IPS-15b (cell line): ENCODE measurements at regions not wholly inside any gene's neighbourhood (a gene's known extent, or its start where the extent isn't known, plus 50 kb on each side); places are given as distances from the start of the nearest gene placed in this dataset.

Source experiments
- H3K27me3 ChIP-seq: one replicate; pipeline ENCODE4 v1.6.1; 2013; ENCODE audit warnings: low read length; ENCODE audit not compliant: control insufficient read depth, insufficient read depth
- H3K36me3 ChIP-seq: one replicate; pipeline ENCODE4 v1.6.1; 2013; ENCODE audit warnings: low read length; ENCODE audit not compliant: control insufficient read depth, insufficient read depth
- H3K4me1 ChIP-seq: one replicate; pipeline ENCODE4 v1.6.1; 2013; ENCODE audit warnings: mild to moderate bottlenecking, low read length; ENCODE audit not compliant: control insufficient read depth, insufficient read depth
- H3K4me3 ChIP-seq: one replicate; pipeline ENCODE4 v1.5.1; 2013; ENCODE audit warnings: low read depth, low read length
- H3K9ac ChIP-seq: one replicate; pipeline ENCODE4 v1.6.1; 2013; ENCODE audit warnings: low read depth, mild to moderate bottlenecking, low read length
- H3K9me3 ChIP-seq: one replicate; pipeline ENCODE4 v1.6.1; 2013; ENCODE audit warnings: mild to moderate bottlenecking, low read length; ENCODE audit not compliant: control insufficient read depth, insufficient read depth

DNA sequence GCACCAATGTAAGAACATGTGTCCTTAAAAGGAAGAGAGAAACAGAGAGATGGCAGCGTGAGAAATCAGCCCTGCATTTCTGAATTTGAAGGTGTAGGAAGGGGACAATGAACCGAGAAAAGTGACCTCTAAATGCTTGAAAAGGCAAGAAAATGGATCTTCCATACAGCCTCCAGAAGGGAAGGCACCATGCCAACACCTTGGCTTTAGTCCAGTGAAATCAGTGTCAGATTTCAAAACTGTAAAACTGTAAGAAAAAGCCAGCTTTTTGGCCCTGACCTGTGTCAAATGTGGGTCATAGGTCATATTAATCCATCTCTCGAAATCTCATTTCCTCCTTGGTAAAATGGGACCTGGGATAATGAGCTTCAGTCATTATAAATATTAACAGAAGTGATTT lies 762.3 kb downstream of the DCDC2C start:
- Histone ChIP-seq H3K9ac (no peak overlapping the region), H3K36me3 (no peaks in the 10 kb centered on the region), H3K9me3 (no peaks in the 10 kb centered on the region), H3K27me3 (no peaks in the 10 kb centered on the region), H3K4me3 (no peak overlapping the region), H3K4me1 (no peaks in the 10 kb centered on the region)

- no peaks in the 10 kb centered on the region for H3K9me3 ChIP-seq
- no peak overlapping the region for H3K4me3 ChIP-seq
- no peaks in the 10 kb centered on the region for H3K4me1 ChIP-seq
- no peak overlapping the region for H3K9ac ChIP-seq
- H3K36me3 ChIP-seq: no peaks in the 10 kb centered on the region
- no peaks in the 10 kb centered on the region for H3K27me3 ChIP-seq
Observed at GRCh38 chr2:4475618-4476017, 772.2 kb downstream of the DCDC2C start.

GRCh38 chr2:4483050-4483449 lies 779.7 kb downstream of the DCDC2C start:
- Histone ChIP-seq H3K9me3 (peaks cover 7% of the 10 kb centered on the region), H3K4me1 (no peaks in the 10 kb centered on the region), H3K36me3 (no peaks in the 10 kb centered on the region), H3K4me3 (no peak overlapping the region), H3K27me3 (no peaks in the 10 kb centered on the region), H3K9ac (no peak overlapping the region)

GRCh38 chr2:4486971-4487370 lies 783.6 kb downstream of the DCDC2C start:
- no peaks in the 10 kb centered on the region for H3K4me1 ChIP-seq
- H3K9me3 ChIP-seq: peaks cover 7% of the 10 kb centered on the region
- H3K4me3 ChIP-seq: no peak overlapping the region
- no peaks in the 10 kb centered on the region for H3K36me3 ChIP-seq
- H3K9ac ChIP-seq: no peak overlapping the region
- no peaks in the 10 kb centered on the region for H3K27me3 ChIP-seq

DNA sequence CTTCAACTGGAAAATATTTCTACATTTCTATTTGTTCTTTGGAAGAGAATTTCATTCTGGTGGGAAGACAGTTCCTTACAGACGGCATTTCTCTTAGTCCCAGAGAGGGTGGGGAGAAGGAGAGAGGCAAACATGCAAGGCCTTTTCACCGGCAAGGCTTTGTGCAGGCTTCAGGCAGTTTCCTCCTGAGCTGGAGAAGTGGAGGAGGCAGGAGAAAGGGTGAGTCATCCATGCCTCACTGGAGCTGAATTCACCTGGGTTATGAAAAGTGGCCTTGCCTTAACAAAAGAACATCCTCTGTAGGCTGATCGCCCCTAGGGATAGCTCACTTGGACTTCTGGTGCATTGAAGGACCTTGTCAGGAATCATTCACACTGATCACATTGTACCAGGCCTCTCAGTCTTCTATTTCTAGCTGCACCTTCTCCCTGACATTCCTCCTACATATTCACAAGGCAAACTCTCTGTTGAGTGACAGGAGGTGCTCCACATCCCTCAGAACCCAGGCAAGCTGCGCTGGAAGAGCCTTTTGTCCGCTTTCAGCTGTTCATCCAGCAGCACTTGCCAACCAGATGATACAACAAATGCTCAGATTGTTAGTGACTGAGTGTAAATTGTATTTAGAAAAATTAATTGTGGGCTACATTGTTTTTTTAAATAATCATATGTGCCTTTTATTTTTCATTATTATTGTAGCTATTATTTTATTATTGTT lies 796.1 kb downstream of the DCDC2C start:
- no peak overlapping the region for H3K4me3 ChIP-seq
- H3K4me1 ChIP-seq: no peaks in the 10 kb centered on the region
- H3K9me3 ChIP-seq: no peaks in the 10 kb centered on the region
- no peaks in the 10 kb centered on the region for H3K27me3 ChIP-seq
- no peaks in the 10 kb centered on the region for H3K36me3 ChIP-seq
- H3K9ac ChIP-seq: no peak overlapping the region

DNA sequence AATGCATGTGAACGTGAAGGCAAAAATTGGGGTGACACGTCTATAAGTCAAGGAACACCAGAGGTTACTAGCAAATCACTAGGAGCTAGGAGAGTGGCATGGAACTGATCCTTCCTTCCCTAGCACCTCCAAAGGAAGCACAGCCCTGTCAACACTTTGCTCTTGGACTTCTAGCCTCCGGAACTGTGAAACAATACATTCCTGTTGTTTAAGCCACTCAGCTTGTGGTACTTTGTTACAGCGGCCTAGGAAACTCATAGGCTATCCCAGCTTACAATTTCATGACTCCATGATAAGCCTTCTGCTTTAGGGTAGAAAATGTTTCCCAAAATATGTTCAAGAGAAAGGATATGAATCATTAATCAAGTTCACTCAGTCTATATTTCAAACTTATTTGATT lies 798.1 kb downstream of the DCDC2C start:
- Histone ChIP-seq H3K9me3 (no peaks in the 10 kb centered on the region), H3K27me3 (no peaks in the 10 kb centered on the region), H3K9ac (no peak overlapping the region), H3K4me1 (no peaks in the 10 kb centered on the region), H3K4me3 (no peak overlapping the region), H3K36me3 (no peaks in the 10 kb centered on the region)

DNA sequence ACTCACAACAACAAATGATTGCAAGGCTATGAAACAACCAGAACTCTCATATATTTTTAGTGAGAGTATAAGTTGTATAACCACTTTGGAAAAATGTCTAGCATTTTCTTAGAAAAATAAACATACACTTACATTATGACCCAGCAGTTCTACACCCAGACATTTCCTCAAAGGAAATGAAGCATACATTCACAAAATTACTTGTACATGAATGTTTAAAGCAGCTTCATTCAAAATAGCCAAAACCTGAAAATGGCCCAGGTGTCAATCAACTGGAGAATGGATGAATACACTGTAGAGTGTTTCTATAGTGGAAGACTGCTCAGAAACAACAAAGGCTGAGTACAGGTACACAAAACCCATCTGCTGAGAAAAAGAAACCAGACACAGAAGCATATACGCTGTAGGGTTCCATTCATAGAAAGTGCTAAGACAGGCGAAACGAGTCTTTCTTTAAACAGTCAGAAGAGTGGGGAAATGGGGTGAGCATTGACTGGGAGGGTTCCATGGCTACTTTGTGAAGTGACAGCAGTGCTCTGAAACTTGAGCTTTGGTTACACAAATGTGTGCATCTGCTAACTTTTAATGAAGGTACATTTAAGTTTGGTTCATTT lies 799.0 kb downstream of the DCDC2C start:
- Histone ChIP-seq H3K4me1 (no peaks in the 10 kb centered on the region), H3K9ac (no peak overlapping the region), H3K27me3 (no peaks in the 10 kb centered on the region), H3K36me3 (no peaks in the 10 kb centered on the region), H3K4me3 (no peak overlapping the region), H3K9me3 (no peaks in the 10 kb centered on the region)

DNA sequence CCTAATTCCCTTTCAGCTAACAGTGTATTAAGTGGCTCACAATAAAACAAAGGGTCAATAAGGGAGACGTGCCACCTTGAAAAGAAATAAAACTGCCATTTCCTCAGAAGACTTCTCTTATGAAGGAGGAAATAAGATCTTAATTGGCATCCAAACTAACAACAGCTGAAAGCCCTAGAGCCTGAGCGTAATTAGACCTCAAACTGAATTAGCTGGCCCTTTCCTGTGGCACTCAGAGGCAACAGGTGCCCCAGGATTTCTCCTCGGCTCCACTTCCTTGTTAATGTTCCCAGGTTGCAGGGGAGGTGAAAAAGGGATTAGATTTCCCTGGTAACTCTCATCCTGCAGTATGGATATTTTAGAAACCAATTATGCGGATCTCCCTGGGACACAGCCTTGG lies 804.3 kb downstream of the DCDC2C start:
- H3K4me1 ChIP-seq: no peaks in the 10 kb centered on the region
- no peaks in the 10 kb centered on the region for H3K9me3 ChIP-seq
- no peaks in the 10 kb centered on the region for H3K27me3 ChIP-seq
- H3K36me3 ChIP-seq: no peaks in the 10 kb centered on the region
- no peak overlapping the region for H3K9ac ChIP-seq
- no peak overlapping the region for H3K4me3 ChIP-seq

DNA sequence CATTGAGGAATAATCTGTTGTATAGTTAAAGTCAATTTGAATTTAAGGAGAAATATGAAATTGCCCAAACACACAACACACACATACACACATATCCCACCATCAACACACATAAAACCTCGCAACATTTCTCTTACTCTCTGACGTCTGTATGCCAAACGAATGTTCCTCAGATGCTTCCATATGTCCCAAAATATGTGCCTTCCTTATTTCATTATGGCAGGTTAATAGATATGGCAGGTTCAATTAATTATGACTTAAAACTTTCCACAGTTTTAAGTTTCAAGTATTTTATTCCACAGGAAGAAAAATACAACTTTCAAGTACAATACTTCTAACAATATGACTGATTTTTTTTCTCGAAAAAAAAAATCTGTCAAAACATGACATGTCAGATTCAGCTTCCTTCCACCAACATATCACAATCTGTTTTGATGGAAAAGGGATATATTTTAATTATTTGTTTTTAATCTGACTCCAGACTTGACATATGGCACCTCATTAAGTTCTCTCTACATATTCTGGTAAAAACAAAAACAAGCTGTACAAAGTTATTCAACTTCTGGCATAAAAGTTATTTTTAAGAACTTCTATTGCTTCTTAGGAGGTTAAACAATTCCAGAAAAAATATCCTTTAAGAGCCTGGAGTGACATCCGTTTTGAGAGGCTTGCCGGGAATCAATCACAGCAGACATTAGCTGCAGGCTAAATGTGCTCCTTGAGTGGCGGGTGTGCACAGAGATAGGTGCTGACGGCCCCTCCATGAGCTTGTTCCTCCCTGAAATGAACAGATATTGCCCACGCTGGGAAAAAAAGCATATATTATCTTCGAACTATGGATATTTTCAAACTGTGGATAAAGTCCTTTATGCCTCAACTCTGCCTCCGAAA lies 812.7 kb downstream of the DCDC2C start:
- Histone ChIP-seq H3K9me3 (no peaks in the 10 kb centered on the region), H3K4me1 (no peaks in the 10 kb centered on the region), H3K4me3 (no peak overlapping the region), H3K36me3 (no peaks in the 10 kb centered on the region), H3K27me3 (no peaks in the 10 kb centered on the region), H3K9ac (no peak overlapping the region)

DNA sequence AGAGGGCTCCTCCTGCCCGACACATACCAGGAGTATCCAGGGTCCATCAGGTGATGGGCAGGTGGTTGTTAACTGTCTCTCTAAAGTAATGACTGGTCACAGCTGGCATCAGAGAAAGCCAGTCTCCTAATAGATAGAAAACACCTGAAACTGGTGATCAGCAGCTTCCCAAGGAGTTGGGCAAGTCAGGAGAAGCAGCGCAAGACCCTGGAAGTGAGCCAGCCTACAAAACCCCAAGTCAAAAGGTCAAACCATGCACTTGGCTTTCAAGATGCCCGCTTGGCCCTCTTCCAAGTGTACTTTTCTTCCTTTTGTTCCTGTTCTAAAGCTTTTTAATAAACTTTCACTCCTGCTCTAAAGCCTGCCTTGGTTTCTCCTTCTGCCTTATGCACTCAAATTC lies 815.2 kb downstream of the DCDC2C start:
- H3K9me3 ChIP-seq: no peaks in the 10 kb centered on the region
- H3K4me3 ChIP-seq: no peak overlapping the region
- H3K4me1 ChIP-seq: no peaks in the 10 kb centered on the region
- H3K9ac ChIP-seq: no peak overlapping the region
- no peaks in the 10 kb centered on the region for H3K27me3 ChIP-seq
- no peaks in the 10 kb centered on the region for H3K36me3 ChIP-seq

- H3K4me3 ChIP-seq: no peak overlapping the region
- no peaks in the 10 kb centered on the region for H3K27me3 ChIP-seq
- no peaks in the 10 kb centered on the region for H3K36me3 ChIP-seq
Observed at GRCh38 chr2:4522498-4523421, 819.4 kb downstream of the DCDC2C start.

More at GRCh38 chr2:4522498-4523421, 819.4 kb downstream of the DCDC2C start:
- no peaks in the 10 kb centered on the region for H3K4me1 ChIP-seq
- H3K9me3 ChIP-seq: no peaks in the 10 kb centered on the region
- H3K9ac ChIP-seq: no peak overlapping the region
